ENCODE measurements at regions not wholly inside any gene's neighbourhood (a gene's known extent, or its start where the extent isn't known, plus 50 kb on each side); places are given as distances from the start of the nearest gene placed in this dataset.
A peak's percentile ranks its signal among the peaks of the same experiment; 100 is the strongest.
"Not testable (repeated sequence)": the region's sequence is repeated elsewhere in the genome, so short reads cannot be mapped to it uniquely, and the experiment has no call there.

- no peak for DNase-seq (ENCODE audit: low read depth)
Observed at GRCh38 chr18:59848002-59848401, 51.8 kb upstream of the PMAIP1 start.

GRCh38 chr18:59847491-59847846, 52.3 kb upstream of the PMAIP1 start:
- DNase-seq (ENCODE audit: low read depth) = not testable (repeated sequence)

GRCh38 chr18:59846814-59847490, 52.8 kb upstream of the PMAIP1 start:
- no peak for DNase-seq (ENCODE audit: low read depth)

- DNase-seq (ENCODE audit: low read depth) = no peak
Observed at GRCh38 chr18:59842947-59843346, 56.8 kb upstream of the PMAIP1 start.

GRCh38 chr18:59839931-59840685, 59.7 kb upstream of the PMAIP1 start:
- DNase-seq (ENCODE audit: low read depth) = no peak

- no peak for DNase-seq (ENCODE audit: low read depth)
Observed at GRCh38 chr18:59839246-59839645, 60.5 kb upstream of the PMAIP1 start.

GRCh38 chr18:59837586-59837985, 62.2 kb upstream of the PMAIP1 start:
- no peak for DNase-seq (ENCODE audit: low read depth)

GRCh38 chr18:59835605-59836379, 64.0 kb upstream of the PMAIP1 start:
- DNase-seq (ENCODE audit: low read depth) = no peak

- DNase-seq (ENCODE audit: low read depth) = no peak
Observed at GRCh38 chr18:59834267-59834666, 65.5 kb upstream of the PMAIP1 start.

GRCh38 chr18:59833785-59834184, 66.0 kb upstream of the PMAIP1 start:
- DNase-seq (ENCODE audit: low read depth) = no peak

- no peak for DNase-seq (ENCODE audit: low read depth)
Observed at GRCh38 chr18:59823596-59824195, 76.1 kb upstream of the PMAIP1 start.

GRCh38 chr18:59822612-59823550, 76.9 kb upstream of the PMAIP1 start:
- DNase-seq (ENCODE audit: low read depth) = no peak

GRCh38 chr18:59821983-59822382, 77.8 kb upstream of the PMAIP1 start:
- DNase-seq (ENCODE audit: low read depth) = peak; percentile 81

GRCh38 chr18:59820663-59821062, 79.1 kb upstream of the PMAIP1 start:
- DNase-seq (ENCODE audit: low read depth) = peak; percentile 87

- DNase-seq (ENCODE audit: low read depth) = no peak
Observed at GRCh38 chr18:59818769-59819168, 81.0 kb upstream of the PMAIP1 start.

- DNase-seq (ENCODE audit: low read depth) = peak; percentile 91
Observed at GRCh38 chr18:59814891-59815290, 84.9 kb upstream of the PMAIP1 start.

GRCh38 chr18:59813942-59814341, 85.9 kb upstream of the PMAIP1 start:
- DNase-seq (ENCODE audit: low read depth) = no peak

GRCh38 chr18:59810735-59811520, 88.9 kb upstream of the PMAIP1 start:
- DNase-seq (ENCODE audit: low read depth) = no peak

GRCh38 chr18:59810183-59810582, 89.6 kb upstream of the PMAIP1 start:
- no peak for DNase-seq (ENCODE audit: low read depth)

- no peak for DNase-seq (ENCODE audit: low read depth)
Observed at GRCh38 chr18:59802031-59802430, 97.8 kb upstream of the PMAIP1 start.

GRCh38 chr18:59801576-59801975, 98.2 kb upstream of the PMAIP1 start:
- DNase-seq (ENCODE audit: low read depth) = no peak

Measured in GM04503 (cell line).